ENCODE measurements at regions not wholly inside any gene's neighbourhood (a gene's known extent, or its start where the extent isn't known, plus 50 kb on each side); places are given as distances from the start of the nearest gene placed in this dataset.
A peak's percentile ranks its signal among the peaks of the same experiment; 100 is the strongest.

GRCh38 chr17:71098071-71098470, 928.7 kb downstream of the KCNJ2 start:
- H3K4me3 ChIP-seq: no peak overlapping the region
- no peak overlapping the region for H3K27ac ChIP-seq
- TF ChIP-seq EZH2phosphoT487 (IDR thresholded peaks at IDR 0.05; ENCODE audit: low read depth, severe bottlenecking, unreplicated experiment) (no peak), CTCF (IDR thresholded peaks at IDR 0.05; ENCODE audit: poor library complexity) (no peak), EZH2 (IDR thresholded peaks at IDR 0.05; ENCODE audit: borderline replicate concordance) (no peak)
- no peaks in the 10 kb centered on the region for H3K9me2 ChIP-seq (replicated peaks; ENCODE audit: insufficient read depth)
- 45% methylated on average over 4 of the region's 4 CpGs for WGBS (ENCODE audit: low lambda C conversion rate, missing lambda C conversion rate)
- no peaks in the 10 kb centered on the region for H3K36me3 ChIP-seq (replicated peaks; ENCODE audit: insufficient read depth, low read depth)
- no peaks in the 10 kb centered on the region for H4K20me1 ChIP-seq (ENCODE audit: insufficient read depth, poor library complexity, severe bottlenecking)
- H3K79me2 ChIP-seq: no peaks in the 10 kb centered on the region
- H3K9me3 ChIP-seq (ENCODE audit: low read depth): no peaks in the 10 kb centered on the region
- no peak overlapping the region for H2AFZ ChIP-seq
- DNase-seq (ENCODE audit: low spot score): no peak
- H3K4me1 ChIP-seq (ENCODE audit: insufficient read depth): peaks cover 6% of the 10 kb centered on the region
- no peak overlapping the region for H3K4me2 ChIP-seq
- H3K27me3 ChIP-seq: no peaks in the 10 kb centered on the region

GRCh38 chr17:71099003-71099714, 929.8 kb downstream of the KCNJ2 start:
- Histone ChIP-seq H3K4me3 (no peak overlapping the region), H3K9me2 (replicated peaks; ENCODE audit: insufficient read depth) (no peaks in the 10 kb centered on the region), H3K9me3 (ENCODE audit: low read depth) (no peaks in the 10 kb centered on the region), H2AFZ (no peak overlapping the region), H3K4me1 (ENCODE audit: insufficient read depth) (peaks cover 6% of the 10 kb centered on the region), H3K27me3 (no peaks in the 10 kb centered on the region), H3K79me2 (no peaks in the 10 kb centered on the region), H4K20me1 (ENCODE audit: insufficient read depth, poor library complexity, severe bottlenecking) (no peaks in the 10 kb centered on the region), H3K36me3 (replicated peaks; ENCODE audit: insufficient read depth, low read depth) (no peaks in the 10 kb centered on the region), H3K27ac (peak overlapping the region; percentile 52), H3K4me2 (peak overlapping the region; percentile 16)
- TF ChIP-seq EZH2 (IDR thresholded peaks at IDR 0.05; ENCODE audit: borderline replicate concordance) (no peak), CTCF (IDR thresholded peaks at IDR 0.05; ENCODE audit: poor library complexity) (no peak), EZH2phosphoT487 (IDR thresholded peaks at IDR 0.05; ENCODE audit: low read depth, severe bottlenecking, unreplicated experiment) (no peak)
- no peak for DNase-seq (ENCODE audit: low spot score)
- 58% methylated on average over 5 of the region's 5 CpGs for WGBS (ENCODE audit: low lambda C conversion rate, missing lambda C conversion rate)

GRCh38 chr17:71102777-71103176, 933.4 kb downstream of the KCNJ2 start:
- no peak for DNase-seq (ENCODE audit: low spot score)
- Histone ChIP-seq H3K27me3 (no peaks in the 10 kb centered on the region), H3K9me2 (replicated peaks; ENCODE audit: insufficient read depth) (no peaks in the 10 kb centered on the region), H3K36me3 (replicated peaks; ENCODE audit: insufficient read depth, low read depth) (no peaks in the 10 kb centered on the region), H3K27ac (no peak overlapping the region), H2AFZ (no peak overlapping the region), H3K9me3 (ENCODE audit: low read depth) (no peaks in the 10 kb centered on the region), H3K4me1 (ENCODE audit: insufficient read depth) (peaks cover 6% of the 10 kb centered on the region), H3K4me2 (no peak overlapping the region), H3K79me2 (no peaks in the 10 kb centered on the region), H4K20me1 (ENCODE audit: insufficient read depth, poor library complexity, severe bottlenecking) (no peaks in the 10 kb centered on the region), H3K4me3 (no peak overlapping the region)
- TF ChIP-seq EZH2phosphoT487 (IDR thresholded peaks at IDR 0.05; ENCODE audit: low read depth, severe bottlenecking, unreplicated experiment): no peak
- no peak for TF ChIP-seq EZH2 (IDR thresholded peaks at IDR 0.05; ENCODE audit: borderline replicate concordance)
- no peak for TF ChIP-seq CTCF (IDR thresholded peaks at IDR 0.05; ENCODE audit: poor library complexity)

Data from hepatocyte (in vitro differentiated cells).